Keratinocyte (primary cell): ENCODE measurements at regions not wholly inside any gene's neighbourhood (a gene's known extent, or its start where the extent isn't known, plus 50 kb on each side); places are given as distances from the start of the nearest gene placed in this dataset.

Source experiments
- DNase-seq: peaks from one replicate; pipeline ENCODE4 v3.0.0-alpha.2; 2011; ENCODE audit warnings: low read depth, missing footprints, low spot score
- FAIRE-seq: peaks from 2 replicates; lab custom pipeline; 2011; peaks lifted over from hg19 to GRCh38; lab: Jason Lieb, UNC
- H2AFZ ChIP-seq: 2 replicates; pipeline ENCODE4 v1.6.0; 2012; ENCODE audit warnings: low read length, control low read depth, inconsistent platforms; ENCODE audit not compliant: control insufficient read depth
- H3K27ac ChIP-seq: 2 replicates; pipeline ENCODE4 v1.5.1; 2011; ENCODE audit warnings: low read length; ENCODE audit not compliant: control insufficient read depth, insufficient read depth
- H3K27me3 ChIP-seq: 3 replicates; pipeline ENCODE4 v1.6.0; 2011; ENCODE audit warnings: low read length; ENCODE audit not compliant: control insufficient read depth, insufficient read depth; ENCODE audit errors: extremely low read depth
- H3K36me3 ChIP-seq, 2 experiments: 2 replicates in 1 of 2; 3 replicates in 1 of 2; pipeline ENCODE4 v1.5.1; 2011; ENCODE audit warnings: low read length in 2 of 2, mild to moderate bottlenecking in 1 of 2; ENCODE audit not compliant: control insufficient read depth in 2 of 2, insufficient read depth in 2 of 2; ENCODE audit errors: extremely low read depth in 1 of 2
- H3K4me1 ChIP-seq: 3 replicates; pipeline ENCODE4 v1.5.1; 2011; ENCODE audit warnings: low read length; ENCODE audit not compliant: control insufficient read depth, insufficient read depth; ENCODE audit errors: extremely low read depth
- H3K4me2 ChIP-seq: 3 replicates; pipeline ENCODE4 v1.6.0; 2011; ENCODE audit warnings: low read depth, low read length; ENCODE audit not compliant: control insufficient read depth, insufficient read depth; ENCODE audit errors: extremely low read depth
- H3K4me3 ChIP-seq, 3 experiments: fragments of 200-600 bp in 1 of 3; sonication (generic) in 1 of 3; 2 replicates in 2 of 3; 3 replicates in 1 of 3; pipeline ENCODE4 v1.5.1; 2011 to 2016; ENCODE audit warnings: low read length in 3 of 3, mild to moderate bottlenecking in 3 of 3, control low read depth in 2 of 3, inconsistent platforms in 1 of 3, low read depth in 1 of 3, mixed read lengths in 1 of 3, mixed run types in 1 of 3, moderate library complexity in 1 of 3; ENCODE audit not compliant: control insufficient read depth in 2 of 3, insufficient read depth in 2 of 3; ENCODE audit errors: extremely low read depth in 1 of 3
- H3K79me2 ChIP-seq: 2 replicates; pipeline ENCODE4 v1.6.0; 2012; ENCODE audit warnings: low read length; ENCODE audit not compliant: control insufficient read depth, insufficient read depth
- H3K9ac ChIP-seq: 3 replicates; pipeline ENCODE4 v1.6.0; 2011; ENCODE audit warnings: low read length; ENCODE audit not compliant: control insufficient read depth, insufficient read depth; ENCODE audit errors: extremely low read depth
- H3K9me1 ChIP-seq: 3 replicates; pipeline ENCODE4 v1.6.0; 2011; ENCODE audit warnings: low read length; ENCODE audit not compliant: control insufficient read depth, insufficient read depth; ENCODE audit errors: extremely low read depth
- H3K9me3 ChIP-seq: 2 replicates; pipeline ENCODE4 v1.5.1; 2012; ENCODE audit warnings: low read depth, low read length; ENCODE audit not compliant: control insufficient read depth
- H4K20me1 ChIP-seq: 3 replicates; pipeline ENCODE4 v1.6.0; 2011; ENCODE audit warnings: low read length; ENCODE audit not compliant: control insufficient read depth, insufficient read depth; ENCODE audit errors: extremely low read depth
- EZH2 ChIP-seq: IDR thresholded peaks from one replicate; pipeline ENCODE4 v1.6.1; 2012; ENCODE audit warnings: inconsistent platforms, mild to moderate bottlenecking, low read length, moderate library complexity
- dilution Hi-C: fragments of 300-500 bp; cut with MboI; formaldehyde crosslinking; loops from one replicate; pipeline ENCODE4 v1.7.0; 2020; ENCODE audit warnings: low sequenced_read_pairs; ENCODE audit not compliant: extremely low pct_ligation_motif_present
- TF ChIP-seq, protein P1 (sequence below), 3 experiments: IDR thresholded peaks in 1 of 3; conservative IDR thresholded peaks in 1 of 3; optimal IDR thresholded peaks in 1 of 3; 2 replicates in 2 of 3; 3 replicates in 1 of 3; pipeline versions ENCODE3 to v1.5.1; 2011; ENCODE audit warnings: low read length in 3 of 3, mild to moderate bottlenecking in 3 of 3, moderate library complexity in 2 of 3, control low read depth in 1 of 3, inconsistent platforms in 1 of 3; ENCODE audit not compliant: insufficient read depth in 2 of 3; ENCODE audit errors: extremely low read depth in 1 of 3

DNA sequence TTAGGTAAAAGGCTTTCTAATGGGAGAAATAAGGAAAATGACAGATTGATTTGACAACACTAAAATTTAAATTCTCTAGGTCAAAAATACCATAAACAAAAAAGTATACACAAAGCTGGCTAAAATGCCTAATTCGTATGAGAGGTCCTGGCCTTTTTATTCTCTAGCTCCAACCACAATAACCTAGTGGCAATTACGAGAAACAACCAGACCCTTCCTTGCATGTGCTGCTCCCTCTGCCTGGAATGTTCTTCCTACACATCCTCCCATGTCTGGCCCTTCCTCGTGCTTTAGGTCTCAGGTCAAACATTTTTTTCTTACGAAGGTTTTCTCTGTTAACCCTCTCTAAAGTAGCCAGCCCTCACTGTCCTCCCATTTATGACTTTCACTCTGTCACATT, 176.4 kb upstream of the PLPPR1 start:
- Histone ChIP-seq H4K20me1 (no peaks in the 10 kb centered on the region), H3K9me3 (no peaks in the 10 kb centered on the region), H3K9ac (no peak overlapping the region), H3K9me1 (no peaks in the 10 kb centered on the region), H3K79me2 (no peaks in the 10 kb centered on the region), H3K36me3 (no peaks in the 10 kb centered on the region), H3K4me3 (no peak overlapping the region), H3K4me2 (no peak overlapping the region), H3K27ac (no peak overlapping the region), H3K27me3 (no peaks in the 10 kb centered on the region), H2AFZ (no peak overlapping the region), H3K4me1 (no peaks in the 10 kb centered on the region)
- no peak for FAIRE-seq
- dilution Hi-C loops = no loop called here
- DNase-seq = no peak
- TF ChIP-seq, protein P1, sequence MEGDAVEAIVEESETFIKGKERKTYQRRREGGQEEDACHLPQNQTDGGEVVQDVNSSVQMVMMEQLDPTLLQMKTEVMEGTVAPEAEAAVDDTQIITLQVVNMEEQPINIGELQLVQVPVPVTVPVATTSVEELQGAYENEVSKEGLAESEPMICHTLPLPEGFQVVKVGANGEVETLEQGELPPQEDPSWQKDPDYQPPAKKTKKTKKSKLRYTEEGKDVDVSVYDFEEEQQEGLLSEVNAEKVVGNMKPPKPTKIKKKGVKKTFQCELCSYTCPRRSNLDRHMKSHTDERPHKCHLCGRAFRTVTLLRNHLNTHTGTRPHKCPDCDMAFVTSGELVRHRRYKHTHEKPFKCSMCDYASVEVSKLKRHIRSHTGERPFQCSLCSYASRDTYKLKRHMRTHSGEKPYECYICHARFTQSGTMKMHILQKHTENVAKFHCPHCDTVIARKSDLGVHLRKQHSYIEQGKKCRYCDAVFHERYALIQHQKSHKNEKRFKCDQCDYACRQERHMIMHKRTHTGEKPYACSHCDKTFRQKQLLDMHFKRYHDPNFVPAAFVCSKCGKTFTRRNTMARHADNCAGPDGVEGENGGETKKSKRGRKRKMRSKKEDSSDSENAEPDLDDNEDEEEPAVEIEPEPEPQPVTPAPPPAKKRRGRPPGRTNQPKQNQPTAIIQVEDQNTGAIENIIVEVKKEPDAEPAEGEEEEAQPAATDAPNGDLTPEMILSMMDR (optimal IDR thresholded peaks at IDR 0.05 in 1 of 3, IDR thresholded peaks at IDR 0.05 in 1 of 3, conservative IDR thresholded peaks at IDR 0.05 in 1 of 3; ENCODE audit: extremely low read depth in 1 of 3, insufficient read depth in 2 of 3, low read length in 3 of 3) = no peak
- no peak for TF ChIP-seq EZH2

DNA sequence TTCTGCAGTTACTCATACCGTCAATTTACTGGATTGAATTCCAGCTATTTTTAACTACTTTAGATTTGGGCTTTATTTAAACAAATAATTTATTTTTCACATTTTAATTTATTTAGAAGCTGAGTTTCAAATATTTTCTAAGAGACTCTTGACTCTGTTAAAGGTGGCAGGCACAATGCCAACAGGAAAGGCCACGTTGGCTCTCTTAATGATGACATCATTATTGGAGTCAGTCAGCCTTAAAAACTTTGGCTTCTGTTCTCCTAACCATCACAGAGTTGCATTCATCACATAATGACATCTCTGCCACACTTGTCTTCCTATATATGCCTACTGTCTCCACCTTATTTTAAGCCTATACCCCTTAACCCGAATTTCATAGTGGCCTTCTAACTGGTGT, 172.3 kb upstream of the PLPPR1 start:
- H3K4me2 ChIP-seq = no peak overlapping the region
- H3K36me3 ChIP-seq = no peaks in the 10 kb centered on the region
- H2AFZ ChIP-seq = no peak overlapping the region
- no peaks in the 10 kb centered on the region for H3K4me1 ChIP-seq
- no peak for FAIRE-seq
- no peaks in the 10 kb centered on the region for H3K27me3 ChIP-seq
- no peaks in the 10 kb centered on the region for H3K79me2 ChIP-seq
- no peak overlapping the region for H3K27ac ChIP-seq
- no peak overlapping the region for H3K4me3 ChIP-seq
- no peaks in the 10 kb centered on the region for H4K20me1 ChIP-seq
- TF ChIP-seq EZH2 = no peak
- TF ChIP-seq, protein P1 (optimal IDR thresholded peaks at IDR 0.05 in 1 of 3, IDR thresholded peaks at IDR 0.05 in 1 of 3, conservative IDR thresholded peaks at IDR 0.05 in 1 of 3; ENCODE audit: extremely low read depth in 1 of 3, insufficient read depth in 2 of 3, low read length in 3 of 3) = no peak
- no peak overlapping the region for H3K9ac ChIP-seq
- no peaks in the 10 kb centered on the region for H3K9me3 ChIP-seq
- DNase-seq = no peak
- dilution Hi-C loops = no loop called here
- H3K9me1 ChIP-seq = no peaks in the 10 kb centered on the region
